Fibroblast of skin of abdomen (primary cell): ENCODE measurements at regions not wholly inside any gene's neighbourhood (a gene's known extent, or its start where the extent isn't known, plus 50 kb on each side); places are given as distances from the start of the nearest gene placed in this dataset.

Source experiments
- DNase-seq: peaks from one replicate; pipeline ENCODE4 v3.0.0-alpha.2; 2013

DNA sequence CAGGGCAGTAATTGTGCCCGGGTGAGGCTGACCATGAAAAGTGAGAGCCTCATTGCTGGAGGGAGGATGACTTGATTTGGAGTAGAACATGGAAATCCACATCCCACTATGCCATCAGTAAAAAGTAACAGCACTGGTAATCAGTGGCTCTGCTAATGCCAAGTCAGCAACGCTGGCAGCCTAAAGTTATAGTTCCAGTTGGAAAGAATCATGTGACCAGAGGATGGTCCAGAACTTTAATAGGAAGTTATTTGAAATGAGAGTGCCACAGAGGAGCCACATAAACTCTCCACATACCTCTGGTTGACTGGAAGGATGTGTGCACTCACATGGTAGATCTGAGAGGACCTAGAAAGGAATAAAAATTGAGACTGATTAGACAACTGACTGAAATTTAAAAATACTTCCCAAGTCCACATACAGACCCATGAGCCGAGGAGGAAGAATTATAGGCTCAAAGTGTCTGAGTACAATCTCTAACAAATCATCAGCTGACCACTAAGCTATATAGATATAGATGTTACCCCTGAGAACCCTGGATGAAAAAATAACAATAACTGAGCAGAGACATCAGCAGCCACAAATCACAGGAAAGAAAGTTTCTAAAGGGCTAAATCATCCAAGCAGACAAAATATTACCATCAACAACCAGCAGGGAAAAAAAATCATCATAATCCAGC, 346.8 kb downstream of the STK39 start:
- no peak for DNase-seq

DNA sequence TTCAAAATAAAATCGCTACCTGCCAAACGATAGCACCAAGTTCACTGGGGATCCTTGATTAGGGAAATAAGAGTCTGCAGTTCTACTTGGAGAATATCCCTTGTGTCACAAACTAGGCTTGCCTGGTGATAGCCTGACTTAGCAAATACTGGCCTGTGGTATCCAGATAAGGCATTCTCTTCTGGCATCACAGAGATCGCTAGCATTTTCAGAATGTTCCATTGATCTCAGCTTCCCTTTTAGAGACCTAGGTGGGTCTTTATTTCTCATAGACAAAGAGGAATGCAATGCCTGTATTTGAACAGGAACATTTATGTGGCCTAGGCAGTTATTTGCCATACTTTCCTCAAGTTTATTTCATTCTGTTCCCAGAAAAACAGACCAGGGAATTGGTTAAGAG, 349.1 kb downstream of the STK39 start:
- no peak for DNase-seq

DNA sequence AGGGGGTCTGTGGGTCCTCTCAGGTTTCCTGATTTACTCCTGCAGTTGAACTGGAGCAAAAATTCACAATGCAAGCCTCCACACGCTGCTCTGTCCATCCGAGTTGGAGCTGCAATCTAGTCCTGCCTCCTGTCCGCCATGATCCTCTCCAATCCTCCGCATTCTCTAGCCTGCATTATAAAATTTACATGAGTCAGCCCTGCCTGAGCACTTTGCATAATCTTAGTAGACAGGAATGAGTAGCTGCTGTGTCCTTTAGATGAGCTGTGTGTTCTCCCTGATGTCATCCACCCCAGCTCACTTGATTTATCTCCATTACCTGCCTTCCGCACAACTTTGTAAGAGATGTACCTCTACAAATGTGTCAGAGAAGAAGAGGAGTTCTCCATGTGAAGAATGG, 355.6 kb downstream of the STK39 start:
- DNase-seq = no peak

DNA sequence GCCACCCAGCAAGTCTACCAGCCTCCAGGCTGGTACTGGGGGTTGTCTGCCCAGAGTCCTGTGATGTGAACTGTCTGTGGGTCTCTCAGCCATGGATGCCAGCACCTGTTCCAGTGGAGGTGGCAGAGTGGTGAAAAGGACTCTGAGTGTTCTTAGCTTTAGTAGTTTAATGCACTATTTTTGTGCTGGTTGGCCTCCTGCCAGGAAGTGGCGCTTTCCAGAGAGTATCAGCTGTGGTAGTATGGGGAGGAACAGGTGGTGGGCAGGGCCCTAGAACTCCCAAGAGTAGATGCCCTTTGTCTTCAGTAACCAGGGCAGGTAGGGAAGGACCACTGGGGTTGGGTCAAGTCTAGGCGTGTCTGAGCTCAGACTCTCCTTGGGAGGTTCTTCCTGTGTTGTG, 356.7 kb downstream of the STK39 start:
- DNase-seq = no peak

DNA sequence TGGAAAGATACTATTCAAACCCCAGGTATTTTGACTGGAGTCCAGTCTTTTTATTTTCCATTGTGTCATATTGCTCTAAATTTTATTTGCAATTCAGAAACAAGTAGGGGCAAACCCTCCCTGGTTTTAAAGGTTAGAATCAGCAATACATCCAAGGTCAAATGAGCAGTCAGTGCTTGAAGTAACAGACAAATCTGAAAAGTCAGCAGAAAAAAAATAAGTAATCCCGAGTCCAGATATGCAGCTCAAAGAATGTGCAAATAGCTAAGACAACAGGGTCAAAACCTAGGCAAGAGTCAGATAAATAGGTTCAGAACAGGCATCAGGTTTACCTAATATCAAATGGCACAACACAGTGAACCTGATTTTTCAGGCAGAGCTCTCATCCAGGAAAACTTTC, 367.0 kb downstream of the STK39 start:
- DNase-seq = no peak

DNA sequence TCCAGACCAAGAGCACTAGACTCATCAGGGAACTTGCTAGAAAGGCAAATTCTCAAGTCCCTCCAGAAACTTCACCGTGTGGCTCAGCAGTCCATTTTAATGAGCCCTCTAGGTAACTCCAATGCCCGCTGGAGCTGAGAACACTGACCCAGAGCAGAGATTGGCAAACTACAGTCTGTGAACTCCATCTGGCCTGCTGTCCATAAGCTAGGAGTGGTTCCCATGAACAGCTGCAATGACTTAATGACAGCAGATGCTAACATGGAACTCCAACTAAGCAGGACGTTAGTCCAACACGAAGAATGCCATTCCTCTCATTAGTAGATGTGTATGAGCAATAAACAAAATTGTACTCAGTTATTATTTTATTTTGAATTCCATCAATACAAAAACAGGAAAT, 371.9 kb downstream of the STK39 start:
- DNase-seq = no peak

DNA sequence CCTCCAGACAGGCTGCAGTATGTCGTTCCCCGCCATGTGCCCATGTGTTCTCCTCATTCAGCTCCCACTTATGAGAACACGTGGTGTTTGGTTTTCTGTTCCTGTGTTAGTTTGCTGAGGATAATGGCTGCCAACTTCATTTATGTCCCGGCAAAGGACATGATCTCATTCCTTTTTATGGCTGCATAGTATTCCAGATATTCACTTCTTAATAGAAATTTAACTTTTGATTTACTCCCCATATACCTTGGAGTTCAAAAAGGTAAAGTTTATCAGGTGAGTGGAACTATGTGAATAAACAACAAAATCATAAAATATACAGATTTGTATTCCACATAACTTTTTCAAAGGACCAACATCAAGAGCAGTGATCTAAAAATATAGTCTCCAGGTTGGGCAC, 372.6 kb downstream of the STK39 start:
- no peak for DNase-seq

DNA sequence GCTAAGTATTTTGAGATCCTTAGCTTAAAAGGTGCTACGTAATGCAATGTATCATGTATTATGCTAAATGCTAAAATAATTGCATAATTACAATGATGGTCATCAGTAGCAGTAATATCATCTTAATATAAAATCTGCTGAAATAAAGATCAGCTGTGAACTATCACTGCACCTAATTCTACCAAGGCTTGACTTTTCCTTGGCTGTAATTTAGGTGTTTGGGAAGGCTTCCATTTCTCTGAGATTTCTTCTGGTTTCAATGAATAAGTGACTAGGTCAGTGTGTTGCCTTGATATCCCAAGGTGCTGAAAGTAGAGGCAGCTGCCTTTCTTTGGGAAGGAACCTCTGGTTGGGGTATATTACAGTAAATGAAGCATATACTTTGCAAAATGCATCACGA, 376.1 kb downstream of the STK39 start:
- DNase-seq = no peak

DNA sequence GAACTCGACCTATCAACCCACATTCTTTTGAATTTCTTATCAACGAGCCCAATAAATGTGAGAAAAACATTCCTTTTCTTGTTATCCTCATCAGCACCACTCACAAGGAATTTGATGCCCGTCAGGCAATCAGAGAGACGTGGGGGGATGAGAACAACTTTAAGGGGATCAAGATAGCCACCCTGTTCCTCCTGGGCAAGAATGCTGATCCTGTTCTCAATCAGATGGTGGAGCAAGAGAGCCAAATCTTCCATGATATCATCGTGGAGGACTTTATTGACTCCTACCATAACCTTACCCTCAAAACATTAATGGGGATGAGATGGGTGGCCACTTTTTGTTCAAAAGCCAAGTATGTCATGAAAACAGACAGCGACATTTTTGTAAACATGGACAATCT, 378.2 kb downstream of the STK39 start:
- DNase-seq = no peak

DNA sequence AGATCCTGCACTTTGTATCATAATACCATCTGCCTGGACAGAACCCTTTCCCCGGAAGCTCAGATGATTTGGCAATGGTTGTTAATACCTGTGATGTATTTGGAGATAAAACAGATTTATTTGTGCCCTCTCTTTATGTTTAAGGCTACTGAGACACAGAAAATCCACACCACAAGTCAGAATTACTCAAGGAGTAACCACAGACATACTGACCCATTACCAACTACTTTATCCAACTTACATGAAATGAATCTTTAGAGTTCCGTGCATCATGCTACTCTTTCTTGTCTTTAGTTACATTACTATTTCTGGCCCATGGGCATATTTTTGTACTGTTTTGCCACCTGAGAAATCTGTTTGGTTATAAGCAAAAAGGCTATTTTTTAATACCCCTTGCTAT, 384.0 kb downstream of the STK39 start:
- DNase-seq = no peak

DNA sequence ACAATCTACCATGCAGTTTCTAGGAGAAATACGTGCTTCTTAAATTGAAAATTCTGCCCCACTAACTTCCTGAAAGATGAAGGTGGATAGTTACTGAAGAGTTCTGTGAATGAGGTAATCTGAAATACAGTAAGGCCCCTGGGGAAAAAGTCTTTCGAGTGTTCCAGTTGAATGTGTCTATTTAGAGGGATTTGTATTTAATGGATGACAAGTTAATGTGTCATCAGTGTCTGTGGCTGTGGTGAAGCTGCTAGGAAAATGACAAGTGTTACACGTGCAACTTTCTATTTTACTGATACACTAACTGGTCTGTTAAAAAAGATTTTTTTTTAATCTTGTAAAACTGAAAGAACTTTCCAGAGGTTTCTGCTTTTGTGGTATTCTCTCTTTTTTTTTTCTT, 384.6 kb downstream of the STK39 start:
- peak; percentile 35 for DNase-seq

DNA sequence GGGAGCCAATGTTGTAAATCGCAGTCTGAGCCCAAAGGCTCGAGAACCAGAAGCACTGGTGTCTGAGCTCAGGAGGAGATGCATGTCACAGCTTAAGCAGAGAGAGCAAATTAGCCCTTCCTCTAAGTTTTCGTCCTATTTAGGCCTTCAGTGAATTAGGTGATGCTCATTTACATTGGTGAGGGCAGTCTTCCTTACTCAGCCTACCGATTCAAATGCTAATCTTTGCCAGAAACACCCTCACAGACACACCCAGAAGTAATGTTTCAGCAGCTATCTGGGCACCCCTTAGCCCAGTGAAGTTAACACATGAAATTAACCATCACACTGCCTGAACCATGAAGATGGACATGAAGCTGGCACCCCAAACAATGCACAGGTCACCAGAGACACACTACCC, 385.1 kb downstream of the STK39 start:
- DNase-seq = no peak

DNA sequence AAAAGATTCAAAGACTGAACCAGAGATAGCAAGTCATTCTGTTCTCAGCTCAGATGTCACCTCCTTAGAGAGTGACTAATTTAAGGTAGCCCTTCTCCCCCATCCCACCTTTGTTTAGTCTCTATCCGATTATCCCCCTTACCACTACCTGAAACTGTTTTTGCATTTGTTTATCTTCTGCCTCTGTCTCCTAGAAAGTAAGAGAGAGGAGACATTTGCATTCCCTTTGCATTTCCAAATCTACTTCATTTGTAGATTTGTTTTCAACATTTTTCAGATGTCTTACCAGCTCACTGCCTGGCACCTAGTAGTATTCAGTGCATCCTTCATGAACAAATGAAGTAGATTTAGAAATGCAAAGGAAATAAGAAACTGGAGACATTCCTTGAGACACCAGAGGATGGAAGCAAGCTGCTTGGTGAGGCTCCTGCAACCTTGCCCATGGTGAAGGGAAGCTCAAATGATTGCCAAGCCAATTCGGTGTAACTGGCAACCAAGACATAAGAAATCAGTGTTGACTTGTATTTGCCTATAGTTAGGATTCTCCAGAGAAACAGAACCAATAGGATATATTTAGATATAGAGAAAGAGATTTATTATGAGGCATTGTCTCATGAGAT, 385.7 kb downstream of the STK39 start:
- no peak for DNase-seq

DNA sequence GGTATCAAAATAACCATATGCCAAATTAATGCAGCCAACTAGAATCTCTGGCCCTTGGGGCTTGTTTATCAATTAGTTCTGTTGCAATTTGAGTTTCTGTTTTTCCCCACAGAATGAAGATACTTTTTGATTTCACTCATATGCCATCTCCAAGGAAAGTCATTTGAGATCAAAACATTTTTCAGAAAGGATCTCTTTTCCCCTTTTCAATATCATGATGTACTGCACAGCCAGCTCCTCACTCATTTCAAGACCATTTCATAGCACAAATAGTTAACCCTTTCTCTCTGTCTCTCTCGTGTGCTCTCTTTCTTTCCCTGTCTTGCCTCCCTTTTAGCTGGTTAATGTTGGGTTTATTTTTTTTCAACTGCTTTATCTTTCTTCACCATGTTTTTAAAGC, 387.3 kb downstream of the STK39 start:
- no peak for DNase-seq

DNA sequence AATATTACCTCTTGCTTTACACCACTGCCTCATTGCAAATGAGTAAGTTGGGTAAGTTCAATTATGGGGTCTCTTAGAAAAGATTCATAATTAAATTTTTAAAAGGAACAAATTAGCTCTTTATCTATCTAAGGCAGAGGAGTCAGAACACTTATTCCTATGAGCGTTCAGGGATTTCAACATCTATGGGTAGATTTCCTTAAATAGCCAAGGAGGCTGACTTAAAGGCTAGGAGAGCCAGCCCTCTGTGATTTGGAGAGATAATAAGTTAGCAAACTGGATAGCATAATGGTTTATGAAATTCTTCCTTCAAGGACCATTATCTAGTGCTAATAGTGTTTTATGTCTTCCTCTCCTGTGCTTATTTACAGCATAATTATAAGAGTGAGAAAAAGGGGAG, 387.7 kb downstream of the STK39 start:
- DNase-seq = no peak

DNA sequence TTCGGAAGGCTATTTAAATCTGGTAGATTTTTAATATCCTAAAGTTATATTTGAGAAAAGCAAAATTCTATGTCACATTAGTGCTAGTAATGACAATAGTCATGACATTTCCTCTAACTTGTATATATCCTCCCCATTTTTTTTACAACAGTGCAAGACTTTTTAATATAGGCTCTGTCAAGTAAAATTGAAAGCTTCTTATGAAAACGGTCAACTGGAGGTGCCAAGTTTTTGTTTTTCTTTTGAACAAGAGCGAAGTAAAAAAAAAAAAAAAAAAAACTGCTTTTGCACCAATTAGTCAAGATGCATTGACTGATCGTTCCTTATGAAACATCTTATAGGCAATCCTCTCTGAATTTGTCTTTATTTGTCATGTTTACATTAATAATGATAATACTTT, 389.3 kb downstream of the STK39 start:
- no peak for DNase-seq

DNA sequence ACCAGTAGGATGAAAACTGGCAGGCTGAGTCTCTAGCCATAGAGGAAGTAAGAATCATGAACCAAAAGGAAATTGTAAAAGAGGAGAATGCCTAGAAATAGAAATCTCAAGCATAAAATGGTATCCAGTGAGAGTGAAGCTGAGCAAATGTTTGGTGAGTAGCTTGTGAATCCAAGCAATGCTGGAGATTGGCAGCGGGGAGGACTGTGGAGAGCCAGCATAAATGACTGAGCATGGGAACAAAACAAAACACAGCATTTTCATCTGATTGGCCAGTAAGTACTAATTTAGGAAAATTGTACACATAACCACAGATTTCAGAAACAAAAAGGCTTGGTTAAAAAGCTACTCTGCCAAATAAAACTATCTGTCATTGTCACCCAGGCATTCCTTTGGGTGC, 390.0 kb downstream of the STK39 start:
- no peak for DNase-seq

DNA sequence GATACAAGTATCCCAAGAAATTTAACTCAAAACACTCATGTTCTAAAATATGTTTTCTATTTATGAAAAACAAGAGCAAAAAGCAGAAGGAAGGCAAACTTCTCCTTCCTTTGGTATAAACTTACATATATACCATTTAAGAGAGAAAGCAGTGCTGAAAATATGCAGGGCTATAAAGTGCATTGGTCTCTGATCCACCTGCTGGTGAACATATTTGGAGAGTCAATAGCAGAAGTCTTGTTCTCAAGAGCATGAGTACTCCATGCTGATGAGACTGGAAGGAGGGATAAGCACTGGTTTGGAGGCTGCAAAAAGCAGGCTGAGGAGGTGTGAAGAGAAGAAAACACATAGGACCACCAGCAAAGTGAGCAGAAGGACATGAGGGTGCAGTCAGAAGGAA, 391.2 kb downstream of the STK39 start:
- DNase-seq = no peak

DNA sequence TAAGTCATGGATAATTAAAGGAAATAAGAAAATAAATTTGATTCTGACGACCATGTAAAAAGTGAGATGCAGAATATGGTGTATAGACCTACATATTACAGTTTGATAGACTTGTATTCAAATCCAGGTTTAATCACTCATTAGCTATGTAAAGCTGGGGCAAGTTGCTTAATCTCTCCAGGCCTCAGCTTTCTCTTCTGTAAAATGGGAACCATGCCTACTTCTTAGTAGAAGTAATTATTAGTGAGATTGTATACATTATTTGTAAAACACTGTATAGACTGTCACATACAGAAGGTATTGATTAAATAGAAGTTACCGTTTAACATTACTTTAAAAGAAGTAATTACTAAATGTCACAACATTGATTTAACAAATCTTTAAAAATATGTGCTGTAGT, 392.2 kb downstream of the STK39 start:
- DNase-seq = no peak

DNA sequence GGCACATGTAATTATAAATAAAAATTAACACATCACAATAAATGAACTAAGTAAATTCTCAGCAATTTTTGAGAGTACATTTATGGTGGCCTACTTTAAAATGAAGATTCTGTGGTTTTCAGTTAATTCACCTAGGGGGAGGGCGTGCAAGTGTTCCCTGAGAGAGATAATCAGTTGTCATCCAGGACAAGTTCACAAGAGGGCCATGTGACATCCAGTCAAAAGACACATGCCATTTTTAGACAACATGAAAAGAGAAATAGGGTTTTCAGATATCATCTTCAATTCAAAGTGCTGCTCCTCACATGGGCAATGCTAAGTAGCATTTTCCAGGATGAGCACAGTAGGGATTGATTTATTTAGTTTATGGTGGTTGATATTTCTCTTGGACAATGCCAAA, 393.7 kb downstream of the STK39 start:
- DNase-seq = no peak

DNA sequence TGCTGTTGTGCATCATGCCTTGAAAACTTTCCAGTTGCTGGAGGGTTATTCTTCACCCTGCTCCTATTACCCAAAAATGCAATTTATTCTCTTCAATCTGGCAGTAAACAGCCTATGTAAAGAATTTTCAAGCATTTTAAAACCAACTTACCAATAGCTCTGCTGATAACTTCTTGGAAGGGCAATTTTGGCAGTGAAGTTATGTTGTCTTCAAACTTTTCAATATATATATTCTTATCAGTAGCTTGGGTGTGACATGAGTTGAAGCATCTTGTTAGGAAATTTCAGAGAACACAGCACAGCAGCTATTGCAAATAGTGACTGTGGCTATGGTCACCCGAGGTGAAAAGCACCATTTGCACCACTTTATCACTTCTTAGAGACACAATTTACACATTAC, 395.5 kb downstream of the STK39 start:
- DNase-seq = no peak

DNA sequence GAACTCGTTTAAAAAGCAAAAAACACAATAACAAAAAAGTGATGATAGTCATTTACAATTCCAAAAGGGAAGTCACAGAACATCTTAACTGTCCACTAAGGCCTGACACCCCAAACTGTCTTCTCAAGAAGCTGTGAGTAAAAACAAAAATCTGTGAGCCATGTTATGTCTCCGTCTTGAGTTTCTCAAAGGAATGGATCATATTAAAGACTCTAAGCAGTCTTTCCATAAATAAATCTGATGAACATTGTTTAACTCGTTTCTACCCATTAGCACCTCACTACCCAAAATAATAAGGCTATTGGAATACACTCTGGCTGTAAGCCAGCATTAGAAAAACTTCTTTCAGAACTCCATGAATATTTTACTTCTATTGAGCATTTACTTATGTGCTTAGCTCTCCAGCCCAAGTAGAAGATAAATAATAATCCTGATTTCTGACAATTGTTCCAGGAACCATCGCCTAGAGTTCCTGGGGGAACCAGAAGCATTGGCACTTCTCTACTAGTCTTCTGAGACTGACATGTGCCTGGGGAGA, 396.0 kb downstream of the STK39 start:
- DNase-seq = no peak

DNA sequence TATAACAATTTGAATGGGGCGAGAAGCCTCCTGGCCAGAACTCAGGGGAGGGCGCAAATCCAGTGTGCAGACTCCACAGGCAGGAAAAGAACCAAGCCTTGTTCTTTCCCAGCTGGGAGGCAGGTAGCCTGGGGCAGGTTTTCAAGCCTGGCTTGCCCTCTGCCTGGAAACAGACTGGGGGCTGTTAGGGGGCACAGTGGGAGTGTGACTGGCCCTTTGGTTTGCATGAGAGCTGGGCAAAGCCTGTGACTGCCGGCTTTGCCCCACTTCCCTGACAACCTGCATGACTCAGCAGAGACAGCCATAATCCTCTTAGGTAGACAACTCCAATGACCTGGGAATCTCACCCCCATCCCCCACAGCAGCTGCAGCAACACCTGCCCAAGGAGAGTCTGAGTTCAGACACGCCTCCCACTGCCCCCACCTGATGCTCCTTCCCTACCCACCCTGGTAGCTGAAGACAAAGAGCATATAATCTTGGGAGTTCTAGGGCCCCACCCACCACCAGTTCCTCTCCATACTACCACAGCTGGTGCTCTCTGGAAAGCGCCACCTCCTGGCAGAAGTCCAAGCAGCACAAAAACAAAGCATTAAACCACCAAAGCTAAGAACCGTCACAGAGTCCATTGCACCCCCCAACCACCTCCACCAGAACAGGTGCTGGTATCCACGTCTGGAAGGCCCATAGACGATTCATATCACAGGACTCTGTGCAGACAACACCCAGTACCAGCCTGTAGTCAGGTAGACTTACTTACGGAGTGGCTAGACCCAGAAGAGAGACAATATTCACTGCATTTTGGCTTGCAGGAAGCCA, 402.5 kb downstream of the STK39 start:
- DNase-seq = no peak

DNA sequence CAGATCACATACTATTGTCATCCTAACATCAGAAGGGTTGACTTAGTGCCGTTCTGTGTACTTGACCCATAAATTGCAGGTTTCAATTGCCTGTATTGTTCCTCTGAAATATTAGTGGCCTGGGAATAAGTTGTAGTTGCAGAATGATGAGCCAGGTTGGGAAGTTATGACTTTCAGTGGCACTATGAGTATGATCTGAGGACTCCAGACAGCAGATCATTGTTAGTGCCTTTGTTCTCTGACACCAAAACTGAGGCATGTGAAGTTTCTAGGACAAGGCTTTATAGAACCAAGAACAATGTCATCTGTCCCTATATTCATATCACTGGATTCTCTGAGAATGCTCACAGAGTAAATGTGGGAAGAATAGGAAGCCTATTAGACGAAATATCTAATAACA, 403.7 kb downstream of the STK39 start:
- DNase-seq = no peak
